H1 (cell line): ENCODE measurements at regions not wholly inside any gene's neighbourhood (a gene's known extent, or its start where the extent isn't known, plus 50 kb on each side); places are given as distances from the start of the nearest gene placed in this dataset.

Source experiments
- BACH1 ChIP-seq: IDR thresholded peaks from 2 replicates; pipeline ENCODE4 v1.6.1; 2012; ENCODE audit warnings: low read length, improper control_type of control experiment
- EGR1 ChIP-seq: IDR thresholded peaks from 2 replicates; pipeline ENCODE4 v1.6.1; 2011; ENCODE audit warnings: low read depth, low read length, borderline replicate concordance
- EP300 ChIP-seq, 2 experiments: IDR thresholded peaks; 1 replicate in 1 of 2; 2 replicates in 1 of 2; pipeline ENCODE4 v1.6.1; 2011 to 2012; ENCODE audit warnings: low read depth in 2 of 2, low read length in 2 of 2, mild to moderate bottlenecking in 2 of 2, borderline replicate concordance in 1 of 2, inconsistent platforms in 1 of 2, moderate library complexity in 1 of 2
- EZH2 ChIP-seq: fragments of 200-600 bp; sonication (generic); IDR thresholded peaks from 2 replicates; pipeline ENCODE4 v1.7.1; 2012; ENCODE audit warnings: low read depth, mild to moderate bottlenecking, moderate library complexity, low read length, inconsistent platforms; ENCODE audit not compliant: severe bottlenecking
- GABPA ChIP-seq: IDR thresholded peaks from 2 replicates; pipeline ENCODE4 v1.6.1; 2011; ENCODE audit warnings: mild to moderate bottlenecking, low read length, moderate library complexity, borderline replicate concordance; ENCODE audit not compliant: insufficient read depth
- JUND ChIP-seq: IDR thresholded peaks from 2 replicates; pipeline ENCODE4 v1.6.1; 2011; ENCODE audit warnings: mild to moderate bottlenecking, improper control_type of control experiment, low read length
- POLR2A ChIP-seq, 2 experiments: IDR thresholded peaks; 1 replicate in 1 of 2; 2 replicates in 1 of 2; pipeline ENCODE4 v1.6.1; 2011; ENCODE audit warnings: low read depth in 2 of 2, low read length in 2 of 2, mild to moderate bottlenecking in 2 of 2; ENCODE audit errors: control extremely low read depth in 1 of 2
- POLR2AphosphoS5 ChIP-seq: IDR thresholded peaks from 2 replicates; pipeline ENCODE4 v1.6.1; 2011; ENCODE audit warnings: low read depth, low read length
- RBBP5 ChIP-seq: IDR thresholded peaks from 2 replicates; pipeline ENCODE4 v1.7.1; 2012; ENCODE audit warnings: low read depth, mild to moderate bottlenecking, inconsistent platforms, low read length, moderate library complexity, borderline replicate concordance
- TEAD4 ChIP-seq: IDR thresholded peaks from 2 replicates; pipeline ENCODE4 v1.6.1; 2012; ENCODE audit warnings: low read depth, low read length, inconsistent platforms, mixed read lengths
- TF ChIP-seq, protein P1 (sequence below), 3 experiments: IDR thresholded peaks; 1 replicate in 2 of 3; 2 replicates in 1 of 3; pipeline versions ENCODE4 v1.5.1 to v1.6.1; 2011; ENCODE audit warnings: low read length in 3 of 3, mild to moderate bottlenecking in 3 of 3, inconsistent platforms in 2 of 3, low read depth in 1 of 3, moderate library complexity in 1 of 3; ENCODE audit not compliant: insufficient read depth in 1 of 3; ENCODE audit errors: control extremely low read depth in 1 of 3

DNA sequence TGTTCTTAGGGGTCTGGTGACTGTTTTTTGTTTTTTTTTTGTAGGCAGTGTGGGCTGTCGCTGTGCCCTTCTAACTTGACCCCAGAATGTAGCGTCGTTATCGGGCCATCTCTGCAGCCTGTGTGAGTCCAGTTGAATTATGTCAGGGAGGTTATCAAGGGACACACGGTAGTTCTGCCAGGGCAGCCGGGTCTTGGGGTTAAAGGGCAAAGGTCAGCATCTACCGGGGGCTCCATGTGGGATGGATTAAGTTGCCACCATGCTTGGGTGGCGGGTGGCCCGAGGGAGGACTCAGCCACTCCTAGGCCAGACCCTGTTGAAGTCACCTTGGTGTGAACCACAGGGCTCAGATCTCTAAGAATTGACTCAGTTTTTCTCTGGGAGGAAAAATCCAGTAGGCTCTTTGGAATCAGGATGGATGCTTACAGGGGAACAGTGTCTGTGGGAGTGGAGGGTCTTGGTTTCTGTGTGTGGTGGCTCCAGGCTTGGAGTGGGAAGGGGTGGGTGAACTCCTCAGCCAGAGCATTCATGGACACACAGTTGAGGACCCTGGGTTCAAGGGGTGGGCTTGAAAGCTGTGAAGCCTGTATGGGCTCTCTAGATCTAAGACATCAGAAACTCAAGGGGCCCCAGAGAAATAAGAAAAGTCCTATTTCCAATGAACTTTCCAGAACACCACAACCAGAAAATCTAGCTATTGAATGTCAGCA, 191.7 kb downstream of the IRF8 start:
- no peak for TF ChIP-seq GABPA
- no peak for TF ChIP-seq TEAD4
- TF ChIP-seq, protein P1, sequence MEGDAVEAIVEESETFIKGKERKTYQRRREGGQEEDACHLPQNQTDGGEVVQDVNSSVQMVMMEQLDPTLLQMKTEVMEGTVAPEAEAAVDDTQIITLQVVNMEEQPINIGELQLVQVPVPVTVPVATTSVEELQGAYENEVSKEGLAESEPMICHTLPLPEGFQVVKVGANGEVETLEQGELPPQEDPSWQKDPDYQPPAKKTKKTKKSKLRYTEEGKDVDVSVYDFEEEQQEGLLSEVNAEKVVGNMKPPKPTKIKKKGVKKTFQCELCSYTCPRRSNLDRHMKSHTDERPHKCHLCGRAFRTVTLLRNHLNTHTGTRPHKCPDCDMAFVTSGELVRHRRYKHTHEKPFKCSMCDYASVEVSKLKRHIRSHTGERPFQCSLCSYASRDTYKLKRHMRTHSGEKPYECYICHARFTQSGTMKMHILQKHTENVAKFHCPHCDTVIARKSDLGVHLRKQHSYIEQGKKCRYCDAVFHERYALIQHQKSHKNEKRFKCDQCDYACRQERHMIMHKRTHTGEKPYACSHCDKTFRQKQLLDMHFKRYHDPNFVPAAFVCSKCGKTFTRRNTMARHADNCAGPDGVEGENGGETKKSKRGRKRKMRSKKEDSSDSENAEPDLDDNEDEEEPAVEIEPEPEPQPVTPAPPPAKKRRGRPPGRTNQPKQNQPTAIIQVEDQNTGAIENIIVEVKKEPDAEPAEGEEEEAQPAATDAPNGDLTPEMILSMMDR (IDR thresholded peaks at IDR 0.05; ENCODE audit: control extremely low read depth in 1 of 3, insufficient read depth in 1 of 3, low read depth in 1 of 3, low read length in 3 of 3) = no peak
- TF ChIP-seq EGR1 = no peak
- TF ChIP-seq RBBP5 = no peak
- no peak for TF ChIP-seq JUND
- no peak for TF ChIP-seq POLR2AphosphoS5
- TF ChIP-seq BACH1 = no peak
- no peak for TF ChIP-seq EP300 (IDR thresholded peaks at IDR 0.05; ENCODE audit: borderline replicate concordance in 1 of 2, low read depth in 2 of 2, low read length in 2 of 2)
- no peak for TF ChIP-seq POLR2A (IDR thresholded peaks at IDR 0.05; ENCODE audit: control extremely low read depth in 1 of 2, low read depth in 2 of 2, low read length in 2 of 2)
- TF ChIP-seq EZH2 = no peak
